Spinal cord (tissue), 9 donors: ENCODE measurements at regions not wholly inside any gene's neighbourhood (a gene's known extent, or its start where the extent isn't known, plus 50 kb on each side); places are given as distances from the start of the nearest gene placed in this dataset.

Experiments
- DNase-seq, 6 donors: peaks; one replicate each; pipeline versions ENCODE4 v3.0.0 to v3.0.0-alpha.2; 2013 to 2015; ENCODE audit warnings: low spot score in 6 of 6, low read depth in 4 of 6
- H3K27ac ChIP-seq: one replicate; pipeline ENCODE4 v1.5.1; 2013; ENCODE audit warnings: low read depth, low read length, control low read depth
- H3K27me3 ChIP-seq: one replicate; pipeline ENCODE4 v1.6.1; 2013; ENCODE audit warnings: low read length; ENCODE audit not compliant: control insufficient read depth, insufficient read depth
- H3K36me3 ChIP-seq: one replicate; pipeline ENCODE4 v1.6.1; 2013; ENCODE audit warnings: low read length; ENCODE audit not compliant: control insufficient read depth, insufficient read depth
- H3K4me1 ChIP-seq: one replicate; pipeline ENCODE4 v1.6.1; 2013; ENCODE audit warnings: low read length; ENCODE audit not compliant: control insufficient read depth, insufficient read depth
- H3K4me3 ChIP-seq: one replicate; pipeline ENCODE4 v1.5.1; 2013; ENCODE audit warnings: low read depth, low read length, control low read depth
- H3K9me3 ChIP-seq: one replicate; pipeline ENCODE4 v1.6.1; 2013; ENCODE audit warnings: low read length; ENCODE audit not compliant: control insufficient read depth, insufficient read depth
- WGBS: methylation state at CpG from one replicate; pipeline ENCODE4 v1.1.5; 2013; ENCODE audit warnings: missing lambda C conversion rate; ENCODE audit not compliant: insufficient coverage; 5-methylcytosine and 5-hydroxymethylcytosine counted together
- donor health status: healthy.

- H3K4me1 ChIP-seq: peaks cover 4% of the 10 kb centered on the region
- no peaks in the 10 kb centered on the region for H3K36me3 ChIP-seq
- no peaks in the 10 kb centered on the region for H3K9me3 ChIP-seq
- H3K27me3 ChIP-seq: no peaks in the 10 kb centered on the region
- WGBS: 83% methylated on average over 13 of the region's 13 CpGs
- DNase-seq: no peak
- no peak overlapping the region for H3K4me3 ChIP-seq
- H3K27ac ChIP-seq: no peak overlapping the region
These were observed 105.7 kb upstream of the CARD11 start for GRCh38 chr7:3149231-3149995.

GRCh38 chr7:3150027-3150426 lies 106.4 kb upstream of the CARD11 start:
- Histone ChIP-seq H3K27ac (no peak overlapping the region), H3K27me3 (no peaks in the 10 kb centered on the region), H3K9me3 (no peaks in the 10 kb centered on the region), H3K4me3 (no peak overlapping the region), H3K36me3 (no peaks in the 10 kb centered on the region), H3K4me1 (no peaks in the 10 kb centered on the region)
- 72% methylated on average over 6 of the region's 8 CpGs for WGBS
- no peak for DNase-seq

GRCh38 chr7:3151784-3152183 lies 108.1 kb upstream of the CARD11 start:
- H3K27me3 ChIP-seq: no peaks in the 10 kb centered on the region
- no peaks in the 10 kb centered on the region for H3K9me3 ChIP-seq
- DNase-seq: peak in 1 of 6 donors; percentile 81
- no peaks in the 10 kb centered on the region for H3K36me3 ChIP-seq
- H3K4me1 ChIP-seq: no peaks in the 10 kb centered on the region
- H3K4me3 ChIP-seq: no peak overlapping the region
- H3K27ac ChIP-seq: no peak overlapping the region
- WGBS: no CpG with 5 or more reads among the region's 7 CpGs

- H3K4me3 ChIP-seq: no peak overlapping the region
- H3K9me3 ChIP-seq: no peaks in the 10 kb centered on the region
- DNase-seq: no peak
- WGBS: 99% methylated on average over 5 of the region's 7 CpGs
- H3K4me1 ChIP-seq: no peaks in the 10 kb centered on the region
- H3K27me3 ChIP-seq: no peaks in the 10 kb centered on the region
- H3K27ac ChIP-seq: no peak overlapping the region
- H3K36me3 ChIP-seq: no peaks in the 10 kb centered on the region
These were observed 109.0 kb upstream of the CARD11 start for GRCh38 chr7:3152714-3153113.

- no peaks in the 10 kb centered on the region for H3K4me1 ChIP-seq
- H3K9me3 ChIP-seq: no peaks in the 10 kb centered on the region
- H3K36me3 ChIP-seq: no peaks in the 10 kb centered on the region
- no peak overlapping the region for H3K27ac ChIP-seq
- no peak overlapping the region for H3K4me3 ChIP-seq
- DNase-seq: no peak
- H3K27me3 ChIP-seq: no peaks in the 10 kb centered on the region
- 94% methylated on average over 3 of the region's 6 CpGs for WGBS
These were observed 109.5 kb upstream of the CARD11 start for GRCh38 chr7:3153118-3153517.

GRCh38 chr7:3154317-3154716 lies 110.7 kb upstream of the CARD11 start:
- 96% methylated on average over 5 of the region's 5 CpGs for WGBS
- no peak for DNase-seq

GRCh38 chr7:3154881-3155494 lies 111.3 kb upstream of the CARD11 start:
- WGBS: 50% methylated on average over 1 of the region's 7 CpGs
- Histone ChIP-seq H3K4me3 (no peak overlapping the region), H3K36me3 (no peaks in the 10 kb centered on the region), H3K27ac (no peak overlapping the region), H3K9me3 (no peaks in the 10 kb centered on the region), H3K4me1 (no peaks in the 10 kb centered on the region), H3K27me3 (no peaks in the 10 kb centered on the region)
- peak in 2 of 6 donors; percentile 40 to 51 for DNase-seq

More at GRCh38 chr7:3154317-3154716, 110.7 kb upstream of the CARD11 start:
- Histone ChIP-seq H3K36me3 (no peaks in the 10 kb centered on the region), H3K4me3 (no peak overlapping the region), H3K9me3 (no peaks in the 10 kb centered on the region), H3K27me3 (no peaks in the 10 kb centered on the region), H3K27ac (no peak overlapping the region), H3K4me1 (no peaks in the 10 kb centered on the region)

GRCh38 chr7:3156508-3156907 lies 112.8 kb upstream of the CARD11 start:
- no peak overlapping the region for H3K4me3 ChIP-seq
- no peaks in the 10 kb centered on the region for H3K9me3 ChIP-seq
- no peaks in the 10 kb centered on the region for H3K36me3 ChIP-seq
- WGBS: 86% methylated on average over 4 of the region's 9 CpGs
- no peaks in the 10 kb centered on the region for H3K4me1 ChIP-seq
- no peak overlapping the region for H3K27ac ChIP-seq
- no peak for DNase-seq
- no peaks in the 10 kb centered on the region for H3K27me3 ChIP-seq

- no peak for DNase-seq
- H3K4me3 ChIP-seq: no peak overlapping the region
These were observed 114.1 kb upstream of the CARD11 start for GRCh38 chr7:3157566-3158287.

More at GRCh38 chr7:3157566-3158287, 114.1 kb upstream of the CARD11 start:
- Histone ChIP-seq H3K27me3 (no peaks in the 10 kb centered on the region), H3K36me3 (no peaks in the 10 kb centered on the region), H3K27ac (peak overlapping the region; percentile 25), H3K4me1 (no peaks in the 10 kb centered on the region), H3K9me3 (no peaks in the 10 kb centered on the region)
- 60% methylated on average over 17 of the region's 20 CpGs for WGBS
